Right lobe of liver (tissue), 4 donors: ENCODE measurements at regions not wholly inside any gene's neighbourhood (a gene's known extent, or its start where the extent isn't known, plus 50 kb on each side); places are given as distances from the start of the nearest gene placed in this dataset.
"Not testable (repeated sequence)": the region's sequence is repeated elsewhere in the genome, so short reads cannot be mapped to it uniquely, and the experiment has no call there.

Experiments
- POLR2A ChIP-seq: fragments of 450-650 bp; IDR thresholded peaks from one replicate; pipeline ENCODE4 v1.6.1; 2017; ENCODE audit warnings: antibody characterized with exemption, mild to moderate bottlenecking
- TF ChIP-seq, protein P1 (sequence below), 4 donors: fragments of 200-600 bp in 3 of 4; fragments of 450-650 bp in 1 of 4; IDR thresholded peaks; one replicate each; pipeline versions ENCODE4 v1.5.1 to v1.8.0; 2016 to 2022; ENCODE audit warnings: antibody characterized with exemption in 4 of 4, mild to moderate bottlenecking in 2 of 4
- donor health status: DM: no; HTN: no; CAD: no.
- donor health status: DM: no; HTN: no; CAD: no.
- donor health status: DM: no; HTN: yes; CAD: no.

DNA sequence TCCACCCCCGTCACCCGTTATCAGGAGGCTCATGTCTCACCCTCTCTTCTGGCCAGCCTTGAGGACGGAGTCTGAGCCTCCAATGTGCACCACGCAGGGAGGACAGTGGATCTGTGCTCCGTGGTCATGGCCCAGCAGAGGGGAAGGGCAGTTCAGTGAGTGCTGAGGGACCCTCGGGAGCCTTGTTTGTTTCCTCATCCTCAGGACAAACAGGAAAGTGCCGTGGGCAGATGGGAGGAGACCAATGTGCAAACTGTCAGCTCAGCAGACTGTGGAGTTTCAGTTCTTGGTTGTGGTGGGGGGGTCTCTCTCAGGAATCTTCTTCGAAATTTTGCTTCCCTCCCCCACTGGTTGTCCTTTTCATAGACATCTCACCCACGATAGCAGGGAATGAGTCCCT is 429.6 kb downstream of the DIRAS2 start:
- TF ChIP-seq, protein P1, sequence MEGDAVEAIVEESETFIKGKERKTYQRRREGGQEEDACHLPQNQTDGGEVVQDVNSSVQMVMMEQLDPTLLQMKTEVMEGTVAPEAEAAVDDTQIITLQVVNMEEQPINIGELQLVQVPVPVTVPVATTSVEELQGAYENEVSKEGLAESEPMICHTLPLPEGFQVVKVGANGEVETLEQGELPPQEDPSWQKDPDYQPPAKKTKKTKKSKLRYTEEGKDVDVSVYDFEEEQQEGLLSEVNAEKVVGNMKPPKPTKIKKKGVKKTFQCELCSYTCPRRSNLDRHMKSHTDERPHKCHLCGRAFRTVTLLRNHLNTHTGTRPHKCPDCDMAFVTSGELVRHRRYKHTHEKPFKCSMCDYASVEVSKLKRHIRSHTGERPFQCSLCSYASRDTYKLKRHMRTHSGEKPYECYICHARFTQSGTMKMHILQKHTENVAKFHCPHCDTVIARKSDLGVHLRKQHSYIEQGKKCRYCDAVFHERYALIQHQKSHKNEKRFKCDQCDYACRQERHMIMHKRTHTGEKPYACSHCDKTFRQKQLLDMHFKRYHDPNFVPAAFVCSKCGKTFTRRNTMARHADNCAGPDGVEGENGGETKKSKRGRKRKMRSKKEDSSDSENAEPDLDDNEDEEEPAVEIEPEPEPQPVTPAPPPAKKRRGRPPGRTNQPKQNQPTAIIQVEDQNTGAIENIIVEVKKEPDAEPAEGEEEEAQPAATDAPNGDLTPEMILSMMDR (IDR thresholded peaks at IDR 0.05), result not testable (repeated sequence)
- TF ChIP-seq POLR2A, result not testable (repeated sequence)
